Peyer's patch (tissue), 4 donors: ENCODE measurements at regions not wholly inside any gene's neighbourhood (a gene's known extent, or its start where the extent isn't known, plus 50 kb on each side); places are given as distances from the start of the nearest gene placed in this dataset.

Source experiments
- POLR2A ChIP-seq, 2 donors: fragments of 450-650 bp; IDR thresholded peaks; one replicate each; pipeline ENCODE4 v1.5.1; 2017; ENCODE audit warnings: antibody characterized with exemption in 2 of 2, mild to moderate bottlenecking in 2 of 2, moderate library complexity in 2 of 2
- TF ChIP-seq, protein P1 (sequence below), 6 experiments: fragments of 450-650 bp in 4 of 6; fragments of 200-600 bp in 2 of 6; sonication (generic) in 1 of 6; IDR thresholded peaks; one replicate each; pipeline ENCODE4 v1.5.1; 2017 to 2019; ENCODE audit warnings: antibody characterized with exemption in 6 of 6, mild to moderate bottlenecking in 3 of 6, moderate library complexity in 1 of 6

- TF ChIP-seq, protein P1, sequence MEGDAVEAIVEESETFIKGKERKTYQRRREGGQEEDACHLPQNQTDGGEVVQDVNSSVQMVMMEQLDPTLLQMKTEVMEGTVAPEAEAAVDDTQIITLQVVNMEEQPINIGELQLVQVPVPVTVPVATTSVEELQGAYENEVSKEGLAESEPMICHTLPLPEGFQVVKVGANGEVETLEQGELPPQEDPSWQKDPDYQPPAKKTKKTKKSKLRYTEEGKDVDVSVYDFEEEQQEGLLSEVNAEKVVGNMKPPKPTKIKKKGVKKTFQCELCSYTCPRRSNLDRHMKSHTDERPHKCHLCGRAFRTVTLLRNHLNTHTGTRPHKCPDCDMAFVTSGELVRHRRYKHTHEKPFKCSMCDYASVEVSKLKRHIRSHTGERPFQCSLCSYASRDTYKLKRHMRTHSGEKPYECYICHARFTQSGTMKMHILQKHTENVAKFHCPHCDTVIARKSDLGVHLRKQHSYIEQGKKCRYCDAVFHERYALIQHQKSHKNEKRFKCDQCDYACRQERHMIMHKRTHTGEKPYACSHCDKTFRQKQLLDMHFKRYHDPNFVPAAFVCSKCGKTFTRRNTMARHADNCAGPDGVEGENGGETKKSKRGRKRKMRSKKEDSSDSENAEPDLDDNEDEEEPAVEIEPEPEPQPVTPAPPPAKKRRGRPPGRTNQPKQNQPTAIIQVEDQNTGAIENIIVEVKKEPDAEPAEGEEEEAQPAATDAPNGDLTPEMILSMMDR (IDR thresholded peaks at IDR 0.05) = no peak
- no peak for TF ChIP-seq POLR2A (IDR thresholded peaks at IDR 0.05)
Observed at GRCh38 chr7:113188396-113188795, 70.0 kb upstream of the SMIM30 start.
